BE2C (cell line): ENCODE measurements at regions not wholly inside any gene's neighbourhood (a gene's known extent, or its start where the extent isn't known, plus 50 kb on each side); places are given as distances from the start of the nearest gene placed in this dataset.

ENCODE experiments used
- DNase-seq: peaks from one replicate; pipeline ENCODE4 v3.0.0-alpha.2; 2020
- H3K27me3 ChIP-seq: fragments of 250-450 bp; sonication (Bioruptor Pico); 2 replicates; pipeline ENCODE4 v1.5.1; 2020; ENCODE audit warnings: mild to moderate bottlenecking
- H3K36me3 ChIP-seq: fragments of 250-450 bp; sonication (Bioruptor Pico); 2 replicates; pipeline ENCODE4 v1.5.1; 2020; ENCODE audit warnings: mild to moderate bottlenecking
- H3K4me1 ChIP-seq: fragments of 250-450 bp; sonication (Bioruptor Pico); 2 replicates; pipeline ENCODE4 v1.5.1; 2020
- H3K4me3 ChIP-seq: 2 replicates; pipeline ENCODE4 v1.5.1; 2011; ENCODE audit warnings: low read depth, low read length
- H3K9me3 ChIP-seq: fragments of 250-450 bp; sonication (Bioruptor Pico); 2 replicates; pipeline ENCODE4 v1.5.1; 2020
- TF ChIP-seq, protein P1 (sequence below): IDR thresholded peaks from 2 replicates; pipeline ENCODE4 v1.5.1; 2012; ENCODE audit warnings: mild to moderate bottlenecking, low read depth, low read length

DNA sequence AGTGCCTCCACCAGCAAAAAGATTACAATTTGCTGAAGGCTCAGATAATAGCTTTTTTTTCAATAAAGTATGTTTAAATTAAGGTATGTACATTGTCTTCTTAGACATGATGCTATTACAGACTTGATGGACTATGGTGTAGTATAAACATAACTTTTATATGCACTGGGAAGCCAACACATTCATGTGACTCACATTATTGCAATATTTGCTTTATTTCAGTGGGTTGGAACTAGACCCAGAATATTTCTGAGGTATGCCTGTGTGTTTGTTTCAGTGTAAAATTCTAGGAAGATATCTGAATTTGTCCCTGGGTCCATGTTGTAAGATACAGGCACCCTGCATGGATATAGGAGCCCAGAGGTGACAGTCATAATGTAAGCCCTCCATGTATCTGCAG, 120.0 kb upstream of the BDNF start:
- TF ChIP-seq, protein P1, sequence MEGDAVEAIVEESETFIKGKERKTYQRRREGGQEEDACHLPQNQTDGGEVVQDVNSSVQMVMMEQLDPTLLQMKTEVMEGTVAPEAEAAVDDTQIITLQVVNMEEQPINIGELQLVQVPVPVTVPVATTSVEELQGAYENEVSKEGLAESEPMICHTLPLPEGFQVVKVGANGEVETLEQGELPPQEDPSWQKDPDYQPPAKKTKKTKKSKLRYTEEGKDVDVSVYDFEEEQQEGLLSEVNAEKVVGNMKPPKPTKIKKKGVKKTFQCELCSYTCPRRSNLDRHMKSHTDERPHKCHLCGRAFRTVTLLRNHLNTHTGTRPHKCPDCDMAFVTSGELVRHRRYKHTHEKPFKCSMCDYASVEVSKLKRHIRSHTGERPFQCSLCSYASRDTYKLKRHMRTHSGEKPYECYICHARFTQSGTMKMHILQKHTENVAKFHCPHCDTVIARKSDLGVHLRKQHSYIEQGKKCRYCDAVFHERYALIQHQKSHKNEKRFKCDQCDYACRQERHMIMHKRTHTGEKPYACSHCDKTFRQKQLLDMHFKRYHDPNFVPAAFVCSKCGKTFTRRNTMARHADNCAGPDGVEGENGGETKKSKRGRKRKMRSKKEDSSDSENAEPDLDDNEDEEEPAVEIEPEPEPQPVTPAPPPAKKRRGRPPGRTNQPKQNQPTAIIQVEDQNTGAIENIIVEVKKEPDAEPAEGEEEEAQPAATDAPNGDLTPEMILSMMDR, result no peak
- no peaks in the 10 kb centered on the region for H3K27me3 ChIP-seq
- H3K4me1 ChIP-seq, result no peaks in the 10 kb centered on the region
- H3K9me3 ChIP-seq, result no peaks in the 10 kb centered on the region
- H3K36me3 ChIP-seq, result no peaks in the 10 kb centered on the region
- DNase-seq, result no peak
- no peak overlapping the region for H3K4me3 ChIP-seq

DNA sequence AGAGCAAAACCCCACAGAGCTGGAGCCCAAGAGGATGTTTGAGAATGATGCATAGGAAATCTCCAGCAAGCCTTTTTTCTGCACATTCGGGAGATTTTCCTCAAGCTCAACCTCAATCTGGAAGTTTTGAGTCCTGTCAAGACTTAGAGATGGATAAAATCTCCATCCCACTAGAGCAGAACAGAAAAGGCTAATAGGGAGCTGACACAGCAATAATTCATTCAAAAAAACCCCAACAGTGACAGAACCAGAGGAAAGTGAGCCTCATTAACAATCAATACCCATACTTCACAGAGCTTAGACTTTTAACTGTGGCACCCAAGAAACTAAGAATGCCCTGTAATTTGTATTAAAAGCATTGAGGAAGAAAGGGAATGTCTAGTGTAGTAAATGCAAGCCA, 115.9 kb upstream of the BDNF start:
- H3K9me3 ChIP-seq, result no peaks in the 10 kb centered on the region
- TF ChIP-seq, protein P1, result no peak
- H3K36me3 ChIP-seq, result no peaks in the 10 kb centered on the region
- DNase-seq, result no peak
- H3K4me3 ChIP-seq, result no peak overlapping the region
- H3K27me3 ChIP-seq, result no peaks in the 10 kb centered on the region
- no peaks in the 10 kb centered on the region for H3K4me1 ChIP-seq

DNA sequence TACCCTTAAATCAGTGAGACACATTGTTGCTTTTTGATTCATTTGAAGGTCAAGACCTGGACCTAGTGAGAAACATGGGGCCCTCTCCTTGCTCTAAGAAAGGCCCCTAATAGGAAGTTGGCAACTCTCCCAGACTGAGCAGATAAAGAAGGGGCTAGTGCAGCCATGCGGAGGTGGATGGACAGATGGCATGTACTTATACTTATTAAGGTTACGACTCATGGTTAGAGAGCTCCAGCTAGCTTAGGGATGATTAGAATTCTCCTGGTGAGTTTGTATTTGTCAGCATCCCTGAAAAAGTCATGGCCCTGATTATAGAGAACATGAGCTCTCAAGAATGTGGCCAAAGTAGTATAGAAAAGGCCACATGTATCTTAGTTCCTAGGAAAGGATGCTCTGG, 112.1 kb upstream of the BDNF start:
- H3K27me3 ChIP-seq, result no peaks in the 10 kb centered on the region
- TF ChIP-seq, protein P1, result no peak
- no peaks in the 10 kb centered on the region for H3K9me3 ChIP-seq
- H3K36me3 ChIP-seq, result no peaks in the 10 kb centered on the region
- H3K4me1 ChIP-seq, result no peaks in the 10 kb centered on the region
- H3K4me3 ChIP-seq, result no peak overlapping the region
- no peak for DNase-seq

DNA sequence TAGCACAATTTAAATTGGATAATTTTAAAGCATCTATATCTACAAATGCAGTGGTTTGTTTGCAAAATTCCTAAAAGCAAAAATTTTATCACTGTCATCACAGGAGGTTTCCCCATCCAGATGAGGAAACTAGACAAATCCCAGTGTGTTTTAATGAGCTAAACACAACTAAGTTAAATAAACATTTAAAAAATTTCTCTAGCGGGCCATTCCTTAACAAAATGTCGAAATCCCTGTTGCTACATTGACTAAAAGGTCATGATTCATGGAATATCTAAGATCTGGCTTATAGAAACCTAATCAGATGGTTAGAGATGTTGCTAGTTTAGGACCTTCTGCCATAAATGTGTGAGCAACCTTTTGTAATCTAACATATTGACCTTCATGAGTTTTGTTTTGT, 107.3 kb upstream of the BDNF start:
- Histone ChIP-seq H3K4me3 (no peak overlapping the region), H3K27me3 (no peaks in the 10 kb centered on the region), H3K9me3 (no peaks in the 10 kb centered on the region), H3K4me1 (no peaks in the 10 kb centered on the region), H3K36me3 (no peaks in the 10 kb centered on the region)
- TF ChIP-seq, protein P1, result no peak
- DNase-seq, result no peak

DNA sequence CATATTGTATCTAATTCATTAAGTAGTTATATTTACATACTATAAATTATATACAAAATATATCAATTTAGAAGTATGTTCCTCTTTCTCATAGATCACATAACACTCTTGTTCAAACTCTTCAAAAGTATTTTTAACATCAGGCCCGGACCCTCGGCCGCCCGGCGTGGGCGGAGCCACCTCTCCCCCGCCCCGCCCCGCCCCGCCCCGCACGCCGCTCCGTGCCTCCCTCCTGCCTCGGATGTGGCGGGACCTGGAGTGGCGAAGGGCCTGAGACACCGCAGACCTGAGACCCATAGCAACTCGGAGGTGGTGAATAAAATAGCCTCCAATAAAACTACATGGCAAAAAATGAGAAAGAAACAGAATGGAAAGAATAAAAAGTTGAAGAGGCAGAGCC, 105.9 kb upstream of the BDNF start:
- Histone ChIP-seq H3K36me3 (no peaks in the 10 kb centered on the region), H3K4me3 (no peak overlapping the region), H3K9me3 (no peaks in the 10 kb centered on the region), H3K27me3 (no peaks in the 10 kb centered on the region), H3K4me1 (no peaks in the 10 kb centered on the region)
- no peak for DNase-seq
- TF ChIP-seq, protein P1, result no peak

DNA sequence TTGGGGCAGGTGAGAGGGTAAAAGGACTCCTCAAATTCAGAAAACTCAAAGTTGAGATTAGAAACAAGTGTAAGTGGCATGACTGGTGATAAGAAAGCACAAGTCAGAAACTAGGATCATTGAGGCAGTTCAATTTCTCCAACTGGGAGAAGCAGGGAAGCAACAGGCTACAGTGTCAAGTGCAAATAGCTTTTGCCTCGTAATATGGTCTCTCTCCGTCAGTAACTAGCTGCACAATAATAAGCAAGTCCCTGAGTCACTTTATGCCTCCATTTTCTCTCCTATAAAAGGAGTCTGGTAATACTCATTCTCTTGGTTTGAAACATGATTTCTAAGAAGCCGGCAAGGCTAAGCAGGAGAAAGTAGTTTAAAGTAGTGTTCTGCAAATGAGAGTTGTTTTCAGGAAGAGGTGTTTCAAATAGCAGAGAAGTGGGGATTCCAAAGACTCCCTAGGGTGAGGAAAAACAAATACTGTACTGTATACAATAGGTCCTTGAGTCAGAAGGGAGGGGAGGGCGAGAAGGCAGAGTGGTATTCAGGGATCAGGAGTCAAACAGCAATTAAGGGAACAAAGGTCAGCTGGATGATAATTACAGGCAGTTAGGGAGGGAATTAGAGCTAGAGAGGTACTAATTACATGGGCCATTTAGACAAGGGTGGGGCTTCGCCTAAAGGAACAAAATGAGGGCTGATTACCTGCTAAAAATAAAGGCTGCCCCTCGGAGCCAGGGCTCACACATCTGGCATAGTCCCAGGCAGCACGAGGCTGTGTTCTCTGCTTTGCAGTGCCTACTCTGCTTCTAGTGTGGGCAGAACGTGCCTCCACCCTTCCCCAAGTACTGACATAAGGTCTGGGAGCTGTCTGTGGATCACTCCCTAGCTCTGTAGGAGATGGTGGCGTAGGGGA, 96.0 kb upstream of the BDNF start:
- TF ChIP-seq, protein P1, result no peak
- Histone ChIP-seq H3K4me3 (no peak overlapping the region), H3K27me3 (no peaks in the 10 kb centered on the region), H3K9me3 (no peaks in the 10 kb centered on the region), H3K36me3 (no peaks in the 10 kb centered on the region), H3K4me1 (no peaks in the 10 kb centered on the region)
- DNase-seq, result no peak
